OCI-LY3 (cell line): ENCODE measurements at regions not wholly inside any gene's neighbourhood (a gene's known extent, or its start where the extent isn't known, plus 50 kb on each side); places are given as distances from the start of the nearest gene placed in this dataset.

Experiments
- H2AFZ ChIP-seq: fragments of 200-600, 300-600 bp; shearing (Covaris generic); 2 replicates; pipeline ENCODE4 v1.6.0; 2014; ENCODE audit warnings: antibody characterized with exemption, low read depth, low read length
- H3K27ac ChIP-seq: fragments of 200-600, 300-600 bp; sonication (generic); 2 replicates; pipeline ENCODE4 v1.5.1; 2014; ENCODE audit warnings: mild to moderate bottlenecking, low read length, moderate library complexity, mixed read lengths
- H3K27me3 ChIP-seq: fragments of 200-600, 300-600 bp; sonication (generic); 2 replicates; pipeline ENCODE4 v1.6.1; 2014; ENCODE audit warnings: low read depth, low read length, mixed read lengths
- H3K36me3 ChIP-seq: fragments of 200-600, 300-600 bp; sonication (generic); replicated peaks from 2 replicates; pipeline ENCODE3; 2014; ENCODE audit warnings: low read depth, low read length, mixed read lengths
- H3K4me1 ChIP-seq: fragments of 300-600, 200-600 bp; sonication (generic); 2 replicates; pipeline ENCODE4 v1.6.1; 2014; ENCODE audit warnings: low read length, mixed read lengths
- H3K4me2 ChIP-seq: fragments of 200-600, 300-600 bp; sonication (generic); 2 replicates; pipeline ENCODE4 v1.6.1; 2014; ENCODE audit warnings: low read length, mixed read lengths
- H3K4me3 ChIP-seq: fragments of 300-600, 200-600 bp; sonication (generic); 2 replicates; pipeline ENCODE4 v1.5.1; 2014; ENCODE audit warnings: antibody characterized with exemption, mild to moderate bottlenecking, low read length, moderate library complexity
- H3K79me2 ChIP-seq: fragments of 300-600, 200-600 bp; shearing (Covaris generic); 2 replicates; pipeline ENCODE4 v1.6.1; 2014; ENCODE audit warnings: mild to moderate bottlenecking, low read length, mixed read lengths
- H3K9ac ChIP-seq: fragments of 300-600, 200-600 bp; shearing (Covaris generic); 2 replicates; pipeline ENCODE4 v1.6.0; 2014; ENCODE audit warnings: mild to moderate bottlenecking, low read length, moderate library complexity
- H3K9me3 ChIP-seq: fragments of 200-600, 300-600 bp; shearing (Covaris generic); 2 replicates; pipeline ENCODE4 v1.6.1; 2014; ENCODE audit warnings: low read length, mixed read lengths; ENCODE audit not compliant: insufficient read depth
- H4K20me1 ChIP-seq: fragments of 200-600, 300-600 bp; sonication (generic); 2 replicates; pipeline ENCODE4 v1.6.1; 2016; ENCODE audit warnings: low read length, mixed read lengths; ENCODE audit not compliant: insufficient read depth
- EZH2phosphoT487 ChIP-seq: fragments of 200-600 bp; shearing (Covaris generic); IDR thresholded peaks from 2 replicates; pipeline ENCODE4 v1.6.1; 2018; ENCODE audit warnings: antibody characterized with exemption, mixed run types, low read depth
- TF ChIP-seq, protein P1 (sequence below): fragments of 200-600, 300-600 bp; sonication (generic); IDR thresholded peaks from 2 replicates; pipeline ENCODE4 v1.5.1; 2014; ENCODE audit warnings: antibody characterized with exemption, low read length, low read depth

GRCh38 chr10:131571865-131572264 lies 260.3 kb upstream of the TCERG1L start:
- no peak overlapping the region for H3K4me2 ChIP-seq
- no peaks in the 10 kb centered on the region for H3K79me2 ChIP-seq
- no peaks in the 10 kb centered on the region for H3K27me3 ChIP-seq
- no peaks in the 10 kb centered on the region for H3K36me3 ChIP-seq
- no peak overlapping the region for H3K9ac ChIP-seq
- H4K20me1 ChIP-seq = no peaks in the 10 kb centered on the region
- no peak overlapping the region for H2AFZ ChIP-seq
- no peak overlapping the region for H3K27ac ChIP-seq
- no peak overlapping the region for H3K4me3 ChIP-seq
- H3K9me3 ChIP-seq = no peaks in the 10 kb centered on the region
- H3K4me1 ChIP-seq = no peaks in the 10 kb centered on the region
- TF ChIP-seq, protein P1, sequence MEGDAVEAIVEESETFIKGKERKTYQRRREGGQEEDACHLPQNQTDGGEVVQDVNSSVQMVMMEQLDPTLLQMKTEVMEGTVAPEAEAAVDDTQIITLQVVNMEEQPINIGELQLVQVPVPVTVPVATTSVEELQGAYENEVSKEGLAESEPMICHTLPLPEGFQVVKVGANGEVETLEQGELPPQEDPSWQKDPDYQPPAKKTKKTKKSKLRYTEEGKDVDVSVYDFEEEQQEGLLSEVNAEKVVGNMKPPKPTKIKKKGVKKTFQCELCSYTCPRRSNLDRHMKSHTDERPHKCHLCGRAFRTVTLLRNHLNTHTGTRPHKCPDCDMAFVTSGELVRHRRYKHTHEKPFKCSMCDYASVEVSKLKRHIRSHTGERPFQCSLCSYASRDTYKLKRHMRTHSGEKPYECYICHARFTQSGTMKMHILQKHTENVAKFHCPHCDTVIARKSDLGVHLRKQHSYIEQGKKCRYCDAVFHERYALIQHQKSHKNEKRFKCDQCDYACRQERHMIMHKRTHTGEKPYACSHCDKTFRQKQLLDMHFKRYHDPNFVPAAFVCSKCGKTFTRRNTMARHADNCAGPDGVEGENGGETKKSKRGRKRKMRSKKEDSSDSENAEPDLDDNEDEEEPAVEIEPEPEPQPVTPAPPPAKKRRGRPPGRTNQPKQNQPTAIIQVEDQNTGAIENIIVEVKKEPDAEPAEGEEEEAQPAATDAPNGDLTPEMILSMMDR = no peak
- no peak for TF ChIP-seq EZH2phosphoT487

DNA sequence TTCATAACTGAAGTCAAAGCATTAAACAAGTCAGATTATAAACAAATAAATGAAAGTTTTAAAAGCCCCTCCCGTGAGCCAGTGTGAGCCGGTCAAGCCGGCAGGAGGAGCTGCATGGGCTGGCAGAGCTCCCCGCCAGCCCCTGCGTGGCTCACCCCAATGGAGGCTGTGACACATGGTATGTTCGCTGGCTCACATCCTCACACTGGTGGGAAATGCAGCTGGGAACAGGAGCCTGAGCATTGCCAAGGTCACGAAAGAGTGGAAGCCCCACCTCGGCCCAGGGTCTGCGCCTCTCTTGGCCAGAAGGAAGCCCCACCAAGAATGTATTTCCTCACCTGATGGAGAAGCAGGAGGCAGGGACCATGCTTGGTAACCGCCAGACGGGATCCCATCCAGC lies 261.7 kb upstream of the TCERG1L start:
- Histone ChIP-seq H4K20me1 (no peaks in the 10 kb centered on the region), H3K4me1 (no peaks in the 10 kb centered on the region), H3K4me2 (no peak overlapping the region), H3K79me2 (no peaks in the 10 kb centered on the region), H3K27ac (no peak overlapping the region), H3K36me3 (no peaks in the 10 kb centered on the region), H2AFZ (no peak overlapping the region), H3K27me3 (no peaks in the 10 kb centered on the region), H3K4me3 (no peak overlapping the region), H3K9me3 (no peaks in the 10 kb centered on the region), H3K9ac (no peak overlapping the region)
- no peak for TF ChIP-seq EZH2phosphoT487
- TF ChIP-seq, protein P1 = no peak

- no peaks in the 10 kb centered on the region for H3K4me1 ChIP-seq
- H3K4me2 ChIP-seq = no peak overlapping the region
- H3K27ac ChIP-seq = no peak overlapping the region
- H3K4me3 ChIP-seq = no peak overlapping the region
- no peaks in the 10 kb centered on the region for H3K36me3 ChIP-seq
- H3K9me3 ChIP-seq = no peaks in the 10 kb centered on the region
- no peaks in the 10 kb centered on the region for H4K20me1 ChIP-seq
- no peak overlapping the region for H3K9ac ChIP-seq
- no peaks in the 10 kb centered on the region for H3K79me2 ChIP-seq
- TF ChIP-seq EZH2phosphoT487 = no peak
- TF ChIP-seq, protein P1 = no peak
- H2AFZ ChIP-seq = no peak overlapping the region
- H3K27me3 ChIP-seq = no peaks in the 10 kb centered on the region
Observed at GRCh38 chr10:131573707-131574106, 262.2 kb upstream of the TCERG1L start.

- Histone ChIP-seq H3K9me3 (no peaks in the 10 kb centered on the region), H3K4me1 (no peaks in the 10 kb centered on the region), H3K27me3 (no peaks in the 10 kb centered on the region), H3K9ac (no peak overlapping the region), H3K36me3 (no peaks in the 10 kb centered on the region), H3K27ac (no peak overlapping the region), H2AFZ (no peak overlapping the region), H3K4me2 (no peak overlapping the region), H3K79me2 (no peaks in the 10 kb centered on the region), H4K20me1 (no peaks in the 10 kb centered on the region), H3K4me3 (no peak overlapping the region)
- TF ChIP-seq, protein P1 = no peak
- no peak for TF ChIP-seq EZH2phosphoT487
Observed at GRCh38 chr10:131574363-131574706, 262.8 kb upstream of the TCERG1L start.
